HG02678 (cell line): ENCODE measurements at regions not wholly inside any gene's neighbourhood (a gene's known extent, or its start where the extent isn't known, plus 50 kb on each side); places are given as distances from the start of the nearest gene placed in this dataset.
"Not testable (repeated sequence)": the region's sequence is repeated elsewhere in the genome, so short reads cannot be mapped to it uniquely, and the experiment has no call there.

ENCODE experiments used
- ATAC-seq: cut with Tn5 transposase; IDR thresholded peaks from one replicate; pipeline ENCODE4 v1.9.1; 2021; ENCODE audit warnings: mild to moderate bottlenecking, moderate library complexity; ENCODE audit not compliant: unreplicated experiment

- ATAC-seq = no peak
These were observed 59.3 kb upstream of the PTGFRN start for GRCh38 chr1:116850436-116850835.

DNA sequence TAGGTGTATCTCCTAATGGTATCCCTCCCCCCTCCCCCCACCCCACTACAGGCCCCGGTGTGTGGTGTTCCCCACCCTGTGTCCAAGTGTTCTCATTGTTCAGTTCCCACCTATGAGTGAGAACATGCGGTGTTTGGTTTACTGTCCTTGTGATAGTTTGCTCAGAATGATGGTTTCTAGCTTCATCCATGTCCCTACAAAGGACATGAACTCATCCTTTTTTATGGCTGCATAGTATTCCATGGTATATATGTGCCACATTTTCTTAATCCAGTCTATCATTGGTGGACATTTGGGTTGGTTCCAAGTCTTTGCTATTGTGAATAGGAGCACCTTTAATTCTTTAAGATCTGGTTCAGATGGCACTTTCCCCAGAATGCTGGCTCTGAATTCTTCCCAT is 58.5 kb upstream of the PTGFRN start:
- not testable (repeated sequence) for ATAC-seq

- ATAC-seq = no peak
These were observed 57.9 kb upstream of the PTGFRN start for GRCh38 chr1:116851846-116852245.

DNA sequence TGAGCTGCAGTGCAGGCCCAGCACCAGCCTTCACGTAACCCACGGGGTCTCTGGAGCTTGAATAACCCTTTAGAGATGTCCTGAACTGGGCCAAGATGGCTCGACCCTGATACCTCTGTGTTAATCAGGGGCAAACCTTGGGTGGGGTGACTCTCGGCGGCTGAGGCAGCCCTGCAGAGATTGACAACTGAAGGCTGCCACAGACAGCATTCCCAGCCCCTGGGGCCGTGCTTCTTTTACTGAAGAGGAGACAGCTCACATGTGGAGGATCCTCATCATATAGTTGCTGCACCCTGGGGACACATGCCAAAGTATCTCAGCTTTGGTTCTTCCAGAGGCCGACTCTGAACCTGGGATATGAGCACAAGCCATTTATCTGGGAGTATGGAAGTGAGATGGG is 57.3 kb upstream of the PTGFRN start:
- no peak for ATAC-seq

- ATAC-seq = no peak
These were observed 56.8 kb upstream of the PTGFRN start for GRCh38 chr1:116852910-116853309.

- no peak for ATAC-seq
These were observed 55.9 kb upstream of the PTGFRN start for GRCh38 chr1:116853680-116854402.

- no peak for ATAC-seq
These were observed 55.4 kb upstream of the PTGFRN start for GRCh38 chr1:116854403-116854690.

- no peak for ATAC-seq
These were observed 55.0 kb upstream of the PTGFRN start for GRCh38 chr1:116854716-116855115.

DNA sequence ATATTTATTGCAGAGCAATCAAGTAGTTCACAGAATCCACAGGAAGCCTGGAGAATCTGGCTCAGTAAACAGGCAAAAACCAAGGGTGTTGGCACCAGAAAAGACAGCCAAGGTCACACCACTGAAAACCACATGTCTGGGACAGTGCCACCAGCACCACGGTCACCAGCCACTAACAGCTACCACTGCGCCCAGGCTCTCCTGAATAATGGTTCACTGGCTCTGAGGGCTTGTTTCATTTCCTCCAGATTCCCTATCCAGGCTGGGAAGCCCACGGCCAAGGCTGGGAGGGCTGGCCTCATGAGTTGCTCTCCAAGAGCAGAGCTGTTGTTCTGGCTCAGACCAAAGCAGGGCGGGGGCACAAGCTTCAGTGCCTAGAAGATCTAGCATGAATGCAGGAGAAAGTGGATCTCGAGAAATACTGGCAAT is 54.5 kb upstream of the PTGFRN start:
- no peak for ATAC-seq

DNA sequence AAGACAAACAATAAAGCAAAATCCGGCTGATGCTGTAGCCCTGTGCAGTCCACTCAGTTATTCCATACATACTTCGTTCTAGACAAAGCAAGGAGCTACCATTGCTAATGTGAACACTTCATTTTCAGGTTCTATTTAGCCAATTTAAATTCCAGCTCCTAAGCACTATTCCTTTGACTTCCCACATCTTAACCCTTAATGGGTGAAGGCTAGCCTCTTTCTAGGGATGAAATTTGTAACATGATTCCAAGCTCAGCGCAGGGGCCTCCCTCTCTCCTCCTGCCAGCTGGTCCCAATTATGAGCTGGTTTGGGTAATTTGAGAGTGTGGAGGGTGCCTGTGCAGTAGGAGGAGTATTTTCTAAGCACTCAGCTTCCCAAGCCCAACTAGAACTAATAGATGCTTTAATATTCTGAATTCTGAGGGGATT is 53.9 kb upstream of the PTGFRN start:
- ATAC-seq = no peak

DNA sequence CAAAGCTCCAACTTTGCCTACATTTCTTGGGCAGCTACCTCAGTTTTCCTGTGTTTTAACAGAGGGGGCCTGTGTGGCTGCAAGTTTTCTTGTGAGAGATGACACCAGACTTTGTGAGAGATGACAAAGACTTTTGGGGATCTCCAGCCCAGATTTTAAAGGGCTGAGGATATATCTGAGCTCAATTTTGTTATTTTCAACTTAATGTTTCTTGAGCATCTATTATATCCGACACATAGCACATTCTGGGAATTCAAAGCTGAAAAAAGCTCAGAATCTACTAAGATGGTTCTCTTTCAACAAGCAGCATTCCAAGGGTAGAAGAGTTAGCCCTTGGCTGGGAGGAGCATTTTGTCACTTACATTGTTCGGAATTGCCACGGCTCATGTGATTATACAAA is 53.4 kb upstream of the PTGFRN start:
- ATAC-seq = no peak

GRCh38 chr1:116857092-116857491 is 52.6 kb upstream of the PTGFRN start:
- no peak for ATAC-seq
